ENCODE measurements at regions not wholly inside any gene's neighbourhood (a gene's known extent, or its start where the extent isn't known, plus 50 kb on each side); places are given as distances from the start of the nearest gene placed in this dataset.

DNA sequence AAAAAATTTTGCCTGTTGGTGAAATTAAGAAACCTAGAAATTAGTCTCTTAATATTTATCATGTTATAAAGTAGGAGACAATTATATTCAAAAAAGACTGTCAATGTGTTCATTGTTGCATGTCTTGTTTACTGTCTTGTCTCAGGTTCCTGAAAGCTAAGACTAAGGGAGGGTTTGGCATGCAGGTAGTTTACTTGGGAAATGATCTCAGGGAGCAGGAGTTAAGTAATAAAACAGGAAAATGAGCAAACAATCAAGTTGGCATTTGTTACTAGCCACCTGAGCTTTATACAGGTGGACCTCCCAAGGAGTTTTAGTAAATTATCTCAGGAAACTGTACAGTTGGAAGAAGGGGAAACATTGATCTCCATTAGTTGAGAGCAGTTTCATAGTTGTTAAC is 188.0 kb upstream of the MDGA2 start:
- TF ChIP-seq SP1 (IDR thresholded peaks at IDR 0.05) (no peak), ELF4 (IDR thresholded peaks at IDR 0.05) (no peak), FOXK2 (IDR thresholded peaks at IDR 0.05) (no peak), SUZ12 (IDR thresholded peaks at IDR 0.05) (no peak), FOXM1 (IDR thresholded peaks at IDR 0.05; ENCODE audit: borderline replicate concordance) (no peak)

Data from HEK293T (cell line).